GM20431 (cell line): ENCODE measurements at regions not wholly inside any gene's neighbourhood (a gene's known extent, or its start where the extent isn't known, plus 50 kb on each side); places are given as distances from the start of the nearest gene placed in this dataset.

Source experiments
- in situ Hi-C: fragments of 300-500 bp; cut with MseI, MboI; formaldehyde crosslinking; loops from one replicate; pipeline ENCODE4 v1.15.0; 2020; ENCODE audit warnings: low sequenced_read_pairs; ENCODE audit not compliant: unreplicated experiment

GRCh38 chr15:96503276-96503675 is 172.8 kb downstream of the NR2F2 start:
- in situ Hi-C loops, result no loop called here

- in situ Hi-C loops, result no loop called here
These were observed 173.9 kb downstream of the NR2F2 start for GRCh38 chr15:96504371-96504770.

- in situ Hi-C loops, result no loop called here
These were observed 174.5 kb downstream of the NR2F2 start for GRCh38 chr15:96505014-96505413.

- in situ Hi-C loops, result no loop called here
These were observed 184.2 kb downstream of the NR2F2 start for GRCh38 chr15:96514607-96515285.

GRCh38 chr15:96515371-96515770 is 184.9 kb downstream of the NR2F2 start:
- in situ Hi-C loops, result no loop called here

- in situ Hi-C loops, result no loop called here
These were observed 190.9 kb downstream of the NR2F2 start for GRCh38 chr15:96521386-96521785.

GRCh38 chr15:96524676-96525417 is 194.3 kb downstream of the NR2F2 start:
- in situ Hi-C loops, result no loop called here

GRCh38 chr15:96535148-96535547 is 204.6 kb downstream of the NR2F2 start:
- in situ Hi-C loops, result no loop called here

GRCh38 chr15:96538491-96538890 is 208.0 kb downstream of the NR2F2 start:
- in situ Hi-C loops, result no loop called here

- in situ Hi-C loops, result no loop called here
These were observed 209.8 kb downstream of the NR2F2 start for GRCh38 chr15:96540283-96540682.

- in situ Hi-C loops, result no loop called here
These were observed 211.8 kb downstream of the NR2F2 start for GRCh38 chr15:96542130-96542770.

- in situ Hi-C loops, result no loop called here
These were observed 213.8 kb downstream of the NR2F2 start for GRCh38 chr15:96544162-96544756.

GRCh38 chr15:96549136-96549535 is 218.6 kb downstream of the NR2F2 start:
- in situ Hi-C loops, result no loop called here

- in situ Hi-C loops, result no loop called here
These were observed 220.7 kb downstream of the NR2F2 start for GRCh38 chr15:96551196-96551595.

- in situ Hi-C loops, result no loop called here
These were observed 221.2 kb downstream of the NR2F2 start for GRCh38 chr15:96551722-96552121.

- in situ Hi-C loops, result no loop called here
These were observed 222.5 kb downstream of the NR2F2 start for GRCh38 chr15:96553006-96553405.

- in situ Hi-C loops, result no loop called here
These were observed 223.0 kb downstream of the NR2F2 start for GRCh38 chr15:96553451-96553850.

GRCh38 chr15:96553931-96554330 is 223.4 kb downstream of the NR2F2 start:
- in situ Hi-C loops, result no loop called here

- in situ Hi-C loops, result no loop called here
These were observed 224.0 kb downstream of the NR2F2 start for GRCh38 chr15:96554541-96554940.

GRCh38 chr15:96559087-96559486 is 228.6 kb downstream of the NR2F2 start:
- in situ Hi-C loops, result no loop called here

- in situ Hi-C loops, result no loop called here
These were observed 229.1 kb downstream of the NR2F2 start for GRCh38 chr15:96559631-96560030.
